HG03342 (cell line): ENCODE measurements at regions not wholly inside any gene's neighbourhood (a gene's known extent, or its start where the extent isn't known, plus 50 kb on each side); places are given as distances from the start of the nearest gene placed in this dataset.
A peak's percentile ranks its signal among the peaks of the same experiment; 100 is the strongest.

Experiments used
- ATAC-seq: cut with Tn5 transposase; IDR thresholded peaks from one replicate; pipeline ENCODE4 v1.9.1; 2021; ENCODE audit warnings: mild to moderate bottlenecking, moderate library complexity; ENCODE audit not compliant: unreplicated experiment

GRCh38 chr4:110770353-110770752 lies 147.5 kb upstream of the PITX2 start:
- no peak for ATAC-seq

- no peak for ATAC-seq
Observed at GRCh38 chr4:110778521-110778920, 155.6 kb upstream of the PITX2 start.

- no peak for ATAC-seq
Observed at GRCh38 chr4:110780538-110780937, 157.7 kb upstream of the PITX2 start.

GRCh38 chr4:110781944-110782343 lies 159.1 kb upstream of the PITX2 start:
- no peak for ATAC-seq

- no peak for ATAC-seq
Observed at GRCh38 chr4:110787109-110787508, 164.2 kb upstream of the PITX2 start.

DNA sequence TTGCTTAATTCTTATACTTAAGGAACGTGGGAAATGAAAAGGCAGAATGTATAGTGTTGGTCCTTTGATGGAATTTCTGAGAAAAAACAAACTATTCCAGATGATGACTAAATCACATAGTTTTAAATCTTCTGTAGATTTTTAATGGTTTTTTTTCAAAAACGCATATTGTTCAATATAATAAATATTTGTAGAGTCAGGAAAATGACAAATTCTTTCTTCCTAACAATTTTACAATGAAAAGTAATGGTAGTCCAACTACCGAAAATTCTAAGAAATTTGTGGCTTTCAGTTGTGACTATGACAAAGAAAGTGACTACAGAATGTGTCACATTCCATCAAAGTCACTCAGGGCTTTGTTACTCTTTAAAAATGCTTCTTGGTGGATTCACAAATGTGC lies 164.8 kb upstream of the PITX2 start:
- ATAC-seq = no peak

DNA sequence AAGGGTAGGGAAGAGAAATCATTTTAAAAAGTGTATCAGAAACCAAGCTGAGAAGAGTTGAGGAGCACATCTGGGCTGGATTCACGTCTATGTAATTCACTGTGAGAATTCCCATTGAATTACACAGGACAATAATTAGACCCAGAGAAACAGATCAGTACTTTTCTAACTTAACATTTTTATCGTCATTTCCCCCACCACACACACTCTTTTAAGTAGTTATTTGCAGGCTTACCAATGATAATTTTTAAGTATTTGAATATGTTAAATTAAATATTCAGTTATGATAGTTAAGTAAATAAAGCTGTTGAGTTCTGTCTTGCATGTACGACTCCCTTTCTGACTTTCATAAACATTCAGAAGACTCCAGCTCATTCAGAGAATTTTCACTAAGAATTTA lies 165.4 kb upstream of the PITX2 start:
- no peak for ATAC-seq

GRCh38 chr4:110792036-110792435 lies 169.2 kb upstream of the PITX2 start:
- no peak for ATAC-seq

DNA sequence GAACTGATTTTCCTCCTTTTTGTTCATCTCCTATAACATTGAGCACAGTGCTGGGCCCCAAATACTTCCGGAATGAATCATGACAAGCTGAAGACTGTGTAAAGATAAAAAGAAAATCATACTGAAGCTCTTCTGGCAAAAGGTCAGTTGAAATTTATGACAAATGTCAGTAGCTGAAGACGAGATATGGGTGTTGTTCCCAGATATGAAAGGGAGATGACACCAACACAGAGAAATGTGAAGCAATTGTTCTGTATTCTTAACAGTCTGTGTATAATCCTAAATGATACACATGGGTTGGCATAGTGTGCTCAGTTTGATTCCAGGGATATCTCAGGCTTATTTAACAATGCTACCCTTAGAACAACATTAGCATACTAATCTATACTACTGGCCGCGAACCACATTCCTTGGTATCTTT lies 170.5 kb upstream of the PITX2 start:
- no peak for ATAC-seq

- ATAC-seq = no peak
Observed at GRCh38 chr4:110793890-110794554, 171.1 kb upstream of the PITX2 start.

DNA sequence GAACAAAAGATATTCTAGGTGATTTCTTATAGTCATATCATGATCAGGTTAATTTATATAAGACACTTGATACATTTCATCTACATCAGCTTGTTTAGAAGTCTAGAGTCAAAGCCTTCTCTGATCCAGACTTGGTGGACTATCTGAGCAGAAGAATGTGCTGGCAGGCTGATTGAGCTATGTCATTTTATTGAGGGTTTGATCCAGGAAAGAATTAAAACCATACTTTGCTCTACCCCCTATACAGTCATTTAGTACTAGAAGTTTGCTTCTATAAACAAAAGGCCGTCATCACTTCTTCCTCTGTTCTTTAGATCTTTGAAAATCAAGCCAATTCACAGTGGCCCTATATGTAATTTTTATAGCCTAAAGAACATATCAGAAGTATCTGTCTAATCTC lies 173.1 kb upstream of the PITX2 start:
- no peak for ATAC-seq

DNA sequence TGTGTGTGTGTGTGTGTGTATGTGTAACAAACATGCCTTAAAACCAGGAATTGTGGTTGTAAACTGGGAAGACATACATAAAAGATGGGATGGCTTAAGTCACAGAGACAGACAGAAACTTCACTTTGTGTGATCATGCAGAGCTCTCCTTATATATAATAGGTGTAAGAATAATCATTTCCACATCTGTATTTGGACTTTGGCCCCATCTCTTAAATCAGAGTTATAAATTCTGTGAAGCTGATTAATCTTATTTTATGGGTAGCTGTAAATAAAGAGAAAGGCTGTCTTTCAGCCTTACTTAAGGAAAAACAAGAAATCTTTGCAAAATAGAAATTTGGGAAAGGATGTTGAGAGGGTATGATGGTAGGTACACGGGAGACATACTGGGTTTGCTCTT lies 174.6 kb upstream of the PITX2 start:
- ATAC-seq = no peak

GRCh38 chr4:110798687-110799086 lies 175.8 kb upstream of the PITX2 start:
- ATAC-seq = no peak

DNA sequence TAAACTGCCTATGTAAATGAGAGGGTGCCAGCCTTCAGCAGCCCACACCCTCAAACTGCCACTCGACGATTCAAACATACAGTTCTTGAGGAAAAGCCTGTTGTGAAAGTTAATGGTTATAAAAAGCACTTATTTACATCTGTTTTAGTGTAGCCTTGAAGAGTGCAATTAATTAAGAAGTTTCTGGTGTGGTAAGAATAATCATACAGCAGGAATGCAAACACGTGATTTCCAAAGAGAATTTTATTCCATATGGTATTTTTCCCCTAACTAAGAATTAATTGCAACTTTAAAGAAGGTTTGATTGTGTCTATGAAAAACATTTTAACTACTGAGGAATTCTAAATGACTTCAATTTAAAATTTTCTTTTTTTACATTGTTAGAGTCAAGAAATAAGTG lies 176.3 kb upstream of the PITX2 start:
- ATAC-seq = no peak

GRCh38 chr4:110801591-110801990 lies 178.7 kb upstream of the PITX2 start:
- ATAC-seq = no peak

GRCh38 chr4:110808351-110808878 lies 185.5 kb upstream of the PITX2 start:
- peak; percentile 88 for ATAC-seq

DNA sequence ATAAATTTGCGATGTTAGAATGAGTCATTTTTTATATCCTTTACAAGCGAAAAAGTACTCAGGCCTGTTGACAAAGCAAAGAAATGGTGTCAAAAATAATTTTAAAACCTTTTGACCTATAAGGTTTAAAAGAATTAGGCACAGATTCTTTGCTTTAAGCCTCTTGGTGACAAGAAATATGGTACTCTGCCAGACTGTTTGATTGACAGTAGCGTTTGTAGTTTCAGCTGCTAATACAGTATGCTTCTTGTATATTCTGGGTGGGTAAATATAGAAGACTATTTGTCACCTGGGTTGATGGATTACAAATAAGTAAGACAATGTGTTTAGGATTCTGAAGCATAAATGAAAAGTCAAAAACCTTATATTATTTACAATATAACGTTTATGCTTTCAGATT lies 193.1 kb upstream of the PITX2 start:
- ATAC-seq = no peak

DNA sequence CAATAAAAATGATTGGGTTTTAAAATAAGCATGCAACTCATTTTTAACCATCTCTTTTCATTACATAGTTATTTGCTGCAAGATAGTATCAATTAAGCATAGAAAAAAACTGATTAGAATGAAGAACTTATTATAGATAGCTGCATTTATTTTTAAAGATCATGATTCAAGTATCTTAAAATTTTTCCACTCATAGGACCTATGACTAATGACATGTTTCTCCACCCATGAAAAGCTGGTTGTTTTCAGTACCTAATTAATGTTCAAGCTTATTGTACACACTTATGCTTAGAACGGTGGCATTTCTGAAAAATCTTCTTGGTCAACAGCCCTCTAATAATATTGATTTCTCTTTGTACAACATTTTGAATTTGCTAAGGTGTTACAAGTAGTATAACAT lies 193.5 kb upstream of the PITX2 start:
- no peak for ATAC-seq

DNA sequence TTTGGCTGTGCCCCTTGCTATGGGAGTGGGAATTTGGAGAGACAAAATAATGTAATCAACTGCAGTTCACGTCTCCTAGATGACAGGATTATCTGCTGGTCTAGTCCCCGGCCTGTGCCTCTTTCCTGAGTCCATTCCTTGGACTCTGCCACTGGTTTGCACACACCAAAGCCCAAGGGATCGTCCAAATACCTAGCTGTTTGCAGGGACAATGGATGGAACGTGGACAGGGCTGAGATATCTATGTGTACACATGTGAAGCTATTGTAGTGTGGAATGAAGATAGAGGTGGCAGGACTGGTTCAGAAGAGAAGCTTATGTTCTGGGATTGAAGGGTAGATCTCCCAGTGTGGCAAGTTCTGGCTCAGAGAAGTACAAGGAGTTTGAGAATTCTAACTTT lies 198.3 kb upstream of the PITX2 start:
- no peak for ATAC-seq

DNA sequence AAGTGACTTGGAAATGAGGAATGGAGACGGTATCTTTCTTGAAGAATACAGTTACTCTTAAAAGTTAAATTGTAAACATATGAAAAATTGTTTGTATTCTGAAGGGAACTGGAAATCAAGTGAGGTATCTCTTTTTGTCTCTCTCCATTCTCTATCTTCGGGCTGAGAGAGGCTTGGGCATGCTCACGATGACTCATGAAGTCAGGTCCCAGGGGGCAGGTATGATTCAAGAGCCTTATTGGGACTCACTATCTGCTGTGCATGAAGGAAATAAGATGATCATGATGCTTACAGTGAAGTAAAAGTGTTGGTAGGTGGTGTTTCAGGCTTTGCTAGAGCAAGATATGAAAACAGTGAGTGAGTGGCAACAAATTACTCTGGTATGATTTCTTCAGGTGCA lies 200.4 kb upstream of the PITX2 start:
- ATAC-seq = no peak

DNA sequence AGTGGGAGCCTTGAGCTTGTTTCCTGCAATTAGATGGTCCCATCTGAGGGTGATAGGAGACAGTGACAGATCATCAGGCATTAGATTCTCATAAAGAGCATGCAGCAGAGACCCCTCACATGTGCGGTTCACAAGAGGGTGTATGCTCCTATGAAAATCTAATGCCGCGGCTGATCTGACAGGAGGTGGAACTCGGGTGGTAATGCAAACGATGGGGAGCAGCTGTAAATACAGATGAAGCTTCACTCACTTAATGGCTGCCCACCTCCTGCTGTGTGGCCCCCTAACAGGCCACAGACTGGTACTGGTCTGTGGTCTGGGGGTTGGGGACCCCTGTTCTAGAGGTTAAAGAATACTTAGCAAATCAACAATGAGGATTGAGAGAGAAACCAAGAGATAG lies 201.5 kb upstream of the PITX2 start:
- no peak for ATAC-seq

- no peak for ATAC-seq
Observed at GRCh38 chr4:110826656-110827055, 203.8 kb upstream of the PITX2 start.

DNA sequence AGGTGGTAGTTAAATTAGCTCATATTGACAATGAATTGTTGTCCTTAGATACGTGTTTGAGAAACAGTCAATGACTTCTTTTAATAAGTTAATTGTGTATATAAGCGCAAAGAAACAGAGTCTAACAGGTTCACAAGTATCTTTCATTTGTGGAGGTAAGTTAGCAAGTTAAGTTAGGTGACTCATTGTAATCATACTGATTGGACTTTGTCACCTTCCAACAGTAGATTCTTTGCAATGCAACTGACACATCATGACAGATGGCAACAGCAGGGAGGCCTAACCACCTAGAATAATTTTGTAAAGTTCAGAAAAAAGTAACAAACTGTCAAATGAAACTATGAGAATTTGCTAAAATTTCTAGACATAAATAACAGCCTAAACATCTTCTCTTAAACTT lies 207.6 kb upstream of the PITX2 start:
- ATAC-seq = no peak
